GM21529 (cell line): ENCODE measurements at regions not wholly inside any gene's neighbourhood (a gene's known extent, or its start where the extent isn't known, plus 50 kb on each side); places are given as distances from the start of the nearest gene placed in this dataset.

Experiments used
- ATAC-seq: cut with Tn5 transposase; IDR thresholded peaks from one replicate; pipeline ENCODE4 v1.9.1; 2021; ENCODE audit not compliant: unreplicated experiment

DNA sequence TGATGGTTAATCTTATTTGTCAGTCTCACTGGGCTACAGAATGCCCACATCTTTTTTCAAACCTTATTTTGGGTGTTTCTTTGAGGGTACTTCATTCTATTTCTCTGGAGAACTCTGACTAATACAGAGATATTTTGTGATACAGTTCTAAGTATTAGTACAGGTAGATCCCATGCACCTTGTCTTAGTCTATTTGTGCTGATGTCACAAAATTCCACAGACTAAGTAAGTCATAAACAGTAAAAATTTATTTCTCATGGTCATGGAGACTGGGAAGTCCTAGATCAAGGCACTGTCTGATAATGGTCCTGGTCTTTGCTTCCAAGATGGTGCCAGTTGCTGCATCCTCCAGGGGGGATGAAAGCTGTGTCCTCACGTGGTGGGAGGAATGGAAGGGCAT, 68.6 kb upstream of the EPHA4 start:
- no peak for ATAC-seq

DNA sequence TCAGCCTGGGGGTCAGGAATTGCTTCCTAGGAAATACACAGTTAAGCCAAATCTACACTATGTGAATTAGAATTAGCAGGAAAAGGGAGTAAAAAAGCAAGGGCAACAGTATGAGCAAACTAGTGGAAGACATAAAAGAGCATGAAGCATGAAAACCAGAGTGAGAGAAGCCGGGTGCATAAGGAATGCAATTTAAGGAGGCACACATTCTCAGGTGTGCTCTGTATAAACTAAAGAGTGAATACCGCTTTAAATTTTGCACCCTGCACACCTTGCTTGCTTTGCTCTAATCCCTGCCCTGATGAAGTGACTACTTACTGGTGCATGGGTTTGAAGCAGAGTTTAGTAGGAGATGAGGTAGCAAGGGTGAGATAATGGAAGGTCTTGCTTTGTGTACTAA, 65.7 kb upstream of the EPHA4 start:
- no peak for ATAC-seq

GRCh38 chr2:221635949-221636348, 63.8 kb upstream of the EPHA4 start:
- ATAC-seq, result no peak

DNA sequence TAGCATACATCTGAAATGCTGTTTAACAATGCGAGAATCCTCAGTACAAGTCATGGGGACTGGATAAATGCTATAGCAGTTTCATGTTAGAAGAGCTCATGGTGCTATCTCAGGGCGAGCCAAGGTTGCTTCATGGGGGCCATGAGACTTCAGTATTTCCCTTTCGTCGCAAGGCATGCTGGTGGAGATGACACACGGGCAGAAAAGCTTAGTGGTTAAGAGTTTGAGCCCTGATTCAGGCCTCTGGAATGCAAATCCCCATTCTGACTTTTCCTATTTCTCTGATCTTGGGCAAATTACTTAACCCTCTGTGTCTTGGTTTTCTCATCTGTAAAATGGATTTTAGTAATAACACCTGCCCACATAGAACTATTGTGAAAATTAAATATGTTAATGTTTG, 57.4 kb upstream of the EPHA4 start:
- ATAC-seq, result no peak

DNA sequence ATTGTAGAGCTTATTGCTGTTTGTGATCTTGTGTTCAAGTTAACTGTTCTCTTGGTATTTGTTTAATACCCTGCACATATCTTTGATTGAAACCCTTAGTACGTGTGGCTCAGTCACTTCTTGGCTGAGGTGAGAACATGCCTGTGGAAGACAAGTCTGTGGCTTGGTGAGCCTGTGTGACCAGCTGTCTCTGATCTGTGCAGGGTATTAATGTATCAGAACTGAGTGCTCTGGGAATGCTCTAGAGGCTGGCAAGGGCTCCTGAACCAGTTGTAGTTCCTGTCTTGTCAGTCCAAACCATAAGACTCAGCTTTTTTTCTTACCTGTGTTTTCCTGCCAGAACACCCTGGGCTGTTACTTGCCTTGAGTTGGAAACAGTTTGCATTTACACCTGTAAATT, 52.4 kb upstream of the EPHA4 start:
- ATAC-seq, result no peak
